Upper lobe of left lung (tissue), 6 donors: ENCODE measurements at regions not wholly inside any gene's neighbourhood (a gene's known extent, or its start where the extent isn't known, plus 50 kb on each side); places are given as distances from the start of the nearest gene placed in this dataset.

Experiments
- ATAC-seq, 2 donors: fragments of 200-7000 bp; cut with Tn5 transposase; one replicate each; pipeline ENCODE4 v1.9.1; 2022; ENCODE audit warnings: mild to moderate bottlenecking in 2 of 2, moderate library complexity in 2 of 2; ENCODE audit not compliant: low FRiP score in 2 of 2
- DNase-seq, 2 donors: peaks; one replicate each; pipeline ENCODE4 v3.0.0-alpha.2; 2019 to 2020
- H3K27ac ChIP-seq, 4 donors: fragments of 200-600 bp; sonication (generic); one replicate each; pipeline ENCODE4 v1.5.1; 2016 to 2019
- H3K27me3 ChIP-seq, 4 donors: fragments of 200-600 bp; sonication (generic); one replicate each; pipeline ENCODE4 v1.5.1; 2017 to 2019
- H3K36me3 ChIP-seq, 4 donors: fragments of 200-600 bp; sonication (generic); one replicate each; pipeline ENCODE4 v1.5.1; 2016 to 2019
- H3K4me1 ChIP-seq, 4 donors: fragments of 200-600 bp; sonication (generic); one replicate each; pipeline ENCODE4 v1.5.1; 2018 to 2019
- H3K4me3 ChIP-seq, 4 donors: fragments of 200-600 bp; sonication (generic); one replicate each; pipeline ENCODE4 v1.5.1; 2017 to 2019; ENCODE audit warnings: mild to moderate bottlenecking in 2 of 4, moderate library complexity in 1 of 4
- H3K9me3 ChIP-seq, 4 donors: fragments of 200-600 bp; sonication (generic); one replicate each; pipeline ENCODE4 v1.5.1; 2018 to 2019
- EP300 ChIP-seq, 4 donors: sonication (generic); formaldehyde crosslinking; IDR thresholded peaks; one replicate each; pipeline ENCODE4 v1.5.1; 2017; ENCODE audit warnings: antibody characterized with exemption in 4 of 4, control low read depth in 2 of 4
- POLR2A ChIP-seq, 4 donors: fragments of 450-650 bp; IDR thresholded peaks; one replicate each; pipeline ENCODE4 v1.5.1; 2016 to 2017; ENCODE audit warnings: antibody characterized with exemption in 4 of 4, mild to moderate bottlenecking in 2 of 4
- POLR2AphosphoS5 ChIP-seq, 2 donors: sonication (generic); formaldehyde crosslinking; IDR thresholded peaks; one replicate each; pipeline ENCODE4 v1.5.1; 2017; ENCODE audit warnings: antibody characterized with exemption in 2 of 2
- WGBS, 2 donors: methylation state at CpG; one replicate each; pipeline ENCODE4 v1.1.5; 2017 to 2018; 5-methylcytosine and 5-hydroxymethylcytosine counted together
- TF ChIP-seq, protein P1 (sequence below), 6 experiments: fragments of 450-650 bp in 4 of 6; fragments of 200-600 bp in 2 of 6; sonication (generic) in 2 of 6; IDR thresholded peaks; one replicate each; pipeline ENCODE4 v1.5.1; 2016 to 2019; ENCODE audit warnings: antibody characterized with exemption in 6 of 6
- donor health status: DM: no; HTN: no; CAD: no; lungs with moderate emphysema.
- donor health status: DM: no; HTN: yes; CAD: no; lungs with severe emphysema.

DNA sequence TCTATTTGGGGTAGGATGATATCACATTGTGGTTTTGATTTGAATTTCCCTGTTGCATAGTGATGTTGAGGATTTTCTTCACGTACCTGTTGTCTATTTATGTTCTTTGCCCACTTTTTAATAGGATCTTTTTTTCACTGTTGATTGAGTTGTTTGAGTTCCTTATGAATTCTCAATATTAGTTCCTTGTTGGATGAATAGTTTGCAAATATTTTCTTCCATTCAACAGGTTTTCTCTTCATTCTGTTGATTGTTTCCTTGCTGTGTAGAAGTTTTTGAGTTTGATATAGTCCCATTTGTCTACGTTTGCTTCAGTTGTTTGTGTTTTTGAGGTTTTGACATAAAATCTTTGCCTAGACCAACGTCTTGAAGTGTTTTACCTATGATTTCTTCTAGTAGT, 369.5 kb upstream of the CAMK1G start:
- TF ChIP-seq EP300 (IDR thresholded peaks at IDR 0.05), result no peak
- TF ChIP-seq, protein P1, sequence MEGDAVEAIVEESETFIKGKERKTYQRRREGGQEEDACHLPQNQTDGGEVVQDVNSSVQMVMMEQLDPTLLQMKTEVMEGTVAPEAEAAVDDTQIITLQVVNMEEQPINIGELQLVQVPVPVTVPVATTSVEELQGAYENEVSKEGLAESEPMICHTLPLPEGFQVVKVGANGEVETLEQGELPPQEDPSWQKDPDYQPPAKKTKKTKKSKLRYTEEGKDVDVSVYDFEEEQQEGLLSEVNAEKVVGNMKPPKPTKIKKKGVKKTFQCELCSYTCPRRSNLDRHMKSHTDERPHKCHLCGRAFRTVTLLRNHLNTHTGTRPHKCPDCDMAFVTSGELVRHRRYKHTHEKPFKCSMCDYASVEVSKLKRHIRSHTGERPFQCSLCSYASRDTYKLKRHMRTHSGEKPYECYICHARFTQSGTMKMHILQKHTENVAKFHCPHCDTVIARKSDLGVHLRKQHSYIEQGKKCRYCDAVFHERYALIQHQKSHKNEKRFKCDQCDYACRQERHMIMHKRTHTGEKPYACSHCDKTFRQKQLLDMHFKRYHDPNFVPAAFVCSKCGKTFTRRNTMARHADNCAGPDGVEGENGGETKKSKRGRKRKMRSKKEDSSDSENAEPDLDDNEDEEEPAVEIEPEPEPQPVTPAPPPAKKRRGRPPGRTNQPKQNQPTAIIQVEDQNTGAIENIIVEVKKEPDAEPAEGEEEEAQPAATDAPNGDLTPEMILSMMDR (IDR thresholded peaks at IDR 0.05), result no peak
- TF ChIP-seq POLR2A (IDR thresholded peaks at IDR 0.05), result no peak
- no peak for TF ChIP-seq POLR2AphosphoS5 (IDR thresholded peaks at IDR 0.05)
- Histone ChIP-seq H3K27ac (no peak overlapping the region), H3K4me3 (no peak overlapping the region), H3K9me3 (no peaks in the 10 kb centered on the region), H3K4me1 (no peaks in the 10 kb centered on the region), H3K36me3 (no peaks in the 10 kb centered on the region), H3K27me3 (no peaks in the 10 kb centered on the region)
- 65 to 70% methylated on average over 3 of the region's 3 CpGs for WGBS, 2 donors
- DNase-seq (no peak), ATAC-seq (no peak)

DNA sequence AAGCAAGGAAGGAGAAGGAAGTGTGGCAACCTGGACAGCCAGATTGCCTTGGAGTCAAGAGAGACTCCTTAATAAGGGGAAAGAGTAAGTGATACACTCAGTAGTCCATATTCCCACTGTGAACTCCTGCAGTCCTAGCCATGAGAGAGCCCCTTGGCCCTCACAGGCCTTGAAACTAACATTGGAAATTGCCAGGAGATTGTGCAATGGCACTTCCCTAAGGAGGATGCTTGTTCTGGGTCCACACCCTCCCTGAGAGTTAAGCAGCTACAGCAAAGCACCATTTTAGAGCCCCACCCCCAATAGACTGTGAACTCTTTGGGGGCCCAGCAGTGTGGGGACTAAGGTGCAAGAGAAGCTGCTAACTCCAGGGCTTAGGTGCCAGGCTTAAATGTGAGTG, 367.7 kb upstream of the CAMK1G start:
- Histone ChIP-seq H3K27me3 (no peaks in the 10 kb centered on the region), H3K4me1 (no peaks in the 10 kb centered on the region), H3K9me3 (no peaks in the 10 kb centered on the region), H3K36me3 (no peaks in the 10 kb centered on the region), H3K4me3 (no peak overlapping the region), H3K27ac (no peak overlapping the region)
- DNase-seq (no peak), ATAC-seq (peak in 1 of 2 donors; percentile 16)
- no peak for TF ChIP-seq POLR2A (IDR thresholded peaks at IDR 0.05)
- TF ChIP-seq EP300 (IDR thresholded peaks at IDR 0.05), result no peak
- no peak for TF ChIP-seq POLR2AphosphoS5 (IDR thresholded peaks at IDR 0.05)
- TF ChIP-seq, protein P1 (IDR thresholded peaks at IDR 0.05), result no peak

DNA sequence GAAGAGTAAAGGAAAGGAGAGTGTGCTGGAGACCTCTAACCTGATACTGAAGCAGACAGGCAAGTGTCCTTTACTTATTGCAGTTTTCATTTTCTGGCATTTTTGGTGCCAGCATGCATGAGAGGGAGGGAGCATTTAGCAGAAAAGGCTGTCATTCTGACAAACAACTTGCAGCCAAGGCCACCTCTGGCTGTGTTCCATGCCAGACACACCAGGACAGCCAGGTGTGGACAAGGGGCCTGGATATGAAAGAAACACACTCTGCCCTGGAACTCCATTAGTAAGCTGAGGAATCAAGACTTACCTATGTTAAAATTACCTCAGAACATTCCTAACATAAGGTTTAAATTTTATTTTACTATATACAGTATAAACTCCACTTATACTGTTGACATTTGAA, 365.4 kb upstream of the CAMK1G start:
- no peak for TF ChIP-seq POLR2A (IDR thresholded peaks at IDR 0.05)
- no peak for TF ChIP-seq EP300 (IDR thresholded peaks at IDR 0.05)
- no peak for TF ChIP-seq POLR2AphosphoS5 (IDR thresholded peaks at IDR 0.05)
- TF ChIP-seq, protein P1 (IDR thresholded peaks at IDR 0.05), result no peak
- Histone ChIP-seq H3K27ac (no peak overlapping the region), H3K4me1 (no peaks in the 10 kb centered on the region), H3K27me3 (no peaks in the 10 kb centered on the region), H3K36me3 (no peaks in the 10 kb centered on the region), H3K9me3 (no peaks in the 10 kb centered on the region), H3K4me3 (no peak overlapping the region)
- ATAC-seq (no peak), DNase-seq (no peak)

DNA sequence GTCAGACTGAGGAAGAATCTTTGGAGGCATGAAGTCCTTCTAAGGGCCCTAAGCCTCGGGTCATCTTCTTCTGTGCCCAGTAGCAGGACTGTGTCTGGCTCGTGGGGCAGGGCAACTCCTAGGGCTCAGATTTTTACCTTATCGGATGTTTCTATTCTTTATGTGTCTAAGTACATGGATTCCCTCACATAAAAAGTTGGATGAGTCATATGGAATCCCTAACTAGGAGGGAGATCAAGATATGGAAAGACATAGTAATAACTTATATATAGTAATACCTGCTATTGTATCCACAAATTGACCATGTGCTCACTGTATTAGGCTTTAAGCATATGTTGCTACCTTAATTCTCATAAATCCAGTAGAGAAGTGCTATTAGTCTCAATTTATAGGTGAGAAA, 364.5 kb upstream of the CAMK1G start:
- TF ChIP-seq, protein P1 (IDR thresholded peaks at IDR 0.05), result no peak
- TF ChIP-seq POLR2A (IDR thresholded peaks at IDR 0.05) (no peak), POLR2AphosphoS5 (IDR thresholded peaks at IDR 0.05) (no peak), EP300 (IDR thresholded peaks at IDR 0.05) (no peak)
- Histone ChIP-seq H3K4me3 (no peak overlapping the region), H3K36me3 (no peaks in the 10 kb centered on the region), H3K9me3 (no peaks in the 10 kb centered on the region), H3K27me3 (no peaks in the 10 kb centered on the region), H3K27ac (no peak overlapping the region), H3K4me1 (no peaks in the 10 kb centered on the region)
- WGBS, 2 donors, result 69 to 73% methylated on average over 3 of the region's 3 CpGs
- no peak for ATAC-seq
- DNase-seq, result no peak

DNA sequence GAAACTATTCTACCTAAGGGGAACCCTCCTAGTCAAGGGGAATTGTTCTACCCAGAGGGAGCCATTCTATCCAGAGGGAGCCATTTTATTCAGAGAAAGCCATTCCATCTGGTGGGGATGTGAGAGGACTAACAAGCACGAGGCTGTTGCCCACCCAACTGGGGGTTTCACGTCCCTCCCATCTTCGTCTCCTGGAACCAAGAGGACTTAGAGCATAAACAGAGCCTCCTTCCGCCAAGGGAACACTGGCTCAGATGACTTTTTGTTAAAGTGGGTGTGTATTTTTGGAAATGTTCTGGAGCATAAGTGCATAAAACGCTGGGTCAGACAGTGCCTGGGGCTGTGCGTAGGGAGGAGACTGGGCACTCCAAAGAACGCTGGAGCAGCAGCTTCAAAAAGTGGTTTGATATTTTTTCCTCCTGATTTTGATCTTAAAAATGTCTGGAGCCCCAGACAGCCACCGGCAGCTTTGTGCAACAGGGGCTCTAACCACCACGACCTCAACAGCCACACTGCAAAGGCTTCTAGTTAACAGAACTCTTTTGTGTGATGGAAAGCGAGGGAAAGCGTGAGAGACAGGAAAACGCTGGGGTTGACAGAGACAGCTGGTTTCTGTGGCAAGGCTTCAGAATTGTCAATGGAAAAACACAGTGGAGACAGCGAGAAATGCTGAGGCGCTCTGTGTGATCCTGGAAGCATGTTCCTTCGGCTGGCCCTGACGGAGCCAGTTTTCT, 363.6 kb upstream of the CAMK1G start:
- H3K4me3 ChIP-seq, result no peak overlapping the region
- H3K27me3 ChIP-seq, result no peaks in the 10 kb centered on the region
- TF ChIP-seq, protein P1 (IDR thresholded peaks at IDR 0.05), result no peak
- TF ChIP-seq EP300 (IDR thresholded peaks at IDR 0.05) (no peak), POLR2AphosphoS5 (IDR thresholded peaks at IDR 0.05) (peak in 1 of 2 donors; percentile 10)
- H3K27ac ChIP-seq, result peak overlapping the region in 3 of 4 donors; percentile 24 to 41 (median 30)
- H3K4me1 ChIP-seq, result no peaks in the 10 kb centered on the region
- DNase-seq, result no peak
- WGBS, 2 donors, result 52 to 54% methylated on average over 16 of the region's 16 CpGs
- H3K9me3 ChIP-seq, result no peaks in the 10 kb centered on the region
- ATAC-seq, result peak; percentile 28 to 73
- H3K36me3 ChIP-seq, result no peaks in the 10 kb centered on the region
